HL-60 (cell line): ENCODE measurements at regions not wholly inside any gene's neighbourhood (a gene's known extent, or its start where the extent isn't known, plus 50 kb on each side); places are given as distances from the start of the nearest gene placed in this dataset.

Experiments
- CTCF ChIP-seq: IDR thresholded peaks from one replicate; pipeline ENCODE4 v1.5.1; 2011; ENCODE audit warnings: low read length, control low read depth, inconsistent platforms; ENCODE audit not compliant: insufficient read depth
- GABPA ChIP-seq: IDR thresholded peaks from 2 replicates; pipeline ENCODE4 v1.6.1; 2012; ENCODE audit warnings: low read depth
- POLR2AphosphoS5 ChIP-seq: IDR thresholded peaks from 2 replicates; pipeline ENCODE4 v1.6.1; 2012; ENCODE audit warnings: low read depth
- REST ChIP-seq: IDR thresholded peaks from 2 replicates; pipeline ENCODE4 v1.6.1; 2012; ENCODE audit warnings: low read depth; ENCODE audit not compliant: insufficient replicate concordance
- SPI1 ChIP-seq: IDR thresholded peaks from 2 replicates; pipeline ENCODE4 v1.6.1; 2012; ENCODE audit warnings: low read depth, mild to moderate bottlenecking, borderline replicate concordance

DNA sequence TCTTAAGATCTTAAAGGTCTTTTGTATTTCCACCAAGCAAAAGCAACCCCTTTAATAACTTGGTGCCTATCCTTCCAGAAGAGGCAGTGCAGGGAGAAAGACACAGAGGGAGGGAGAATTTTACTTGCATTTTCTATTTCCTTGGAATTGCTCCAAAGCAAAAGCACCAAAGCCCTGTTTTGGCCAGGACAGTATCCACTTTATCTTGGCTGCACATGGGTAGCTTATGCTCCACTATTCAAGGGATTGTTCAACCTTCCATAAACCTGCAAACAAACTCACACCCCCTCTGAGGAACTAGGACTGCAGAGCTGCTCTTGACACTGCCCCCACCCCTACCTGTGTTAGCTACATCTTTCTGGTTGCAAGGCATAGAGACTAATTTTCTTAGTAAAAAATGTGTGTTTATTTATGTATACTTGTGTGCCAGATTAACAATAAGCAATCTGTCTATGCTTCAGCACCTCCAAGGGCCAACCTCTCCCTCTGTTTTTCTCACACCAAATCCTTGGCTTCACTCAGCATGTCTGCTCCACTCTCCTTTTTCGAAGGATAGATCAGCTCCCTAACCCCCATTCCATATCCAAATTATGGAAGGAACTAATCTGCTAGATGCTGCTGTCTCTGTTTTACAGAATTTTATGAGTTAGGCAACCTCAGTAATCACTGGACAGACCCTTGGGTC is 68.1 kb upstream of the KLF12 start:
- TF ChIP-seq CTCF (no peak), POLR2AphosphoS5 (no peak), SPI1 (no peak), GABPA (no peak), REST (no peak)
